K562 (cell line): ENCODE measurements at regions not wholly inside any gene's neighbourhood (a gene's known extent, or its start where the extent isn't known, plus 50 kb on each side); places are given as distances from the start of the nearest gene placed in this dataset.
A peak's percentile ranks its signal among the peaks of the same experiment; 100 is the strongest.

Source experiments
- ESRRB ChIP-seq: fragments of 250-450 bp; sonication (Bioruptor Pico); IDR thresholded peaks from 2 replicates; pipeline ENCODE4 v1.5.0; 2020; ENCODE audit warnings: mild to moderate bottlenecking, moderate library complexity, borderline replicate concordance
- KLF16 ChIP-seq: IDR thresholded peaks from 2 replicates; pipeline ENCODE4 v1.6.1; 2016; ENCODE audit warnings: antibody characterized with exemption
- MAZ ChIP-seq, 2 experiments: fragments of 450-650 bp in 1 of 2; sonication (generic) in 1 of 2; formaldehyde crosslinking; IDR thresholded peaks in 1 of 2; conservative IDR thresholded peaks in 1 of 2; 2 replicates each; pipeline versions ENCODE4 v1.4.0 to v1.5.0; 2020; ENCODE audit warnings: mild to moderate bottlenecking in 1 of 2, missing genetic modification reagents in 1 of 2
- MXI1 ChIP-seq: IDR thresholded peaks from 2 replicates; pipeline ENCODE4 v1.6.1; 2011; ENCODE audit warnings: low read depth, mild to moderate bottlenecking, improper control_type of control experiment, low read length
- NR4A1 ChIP-seq, 2 experiments: fragments of 250-450 bp in 1 of 2; fragments of 450-650 bp in 1 of 2; sonication (Bioruptor Pico) in 1 of 2; IDR thresholded peaks; 2 replicates each; pipeline versions ENCODE4 v1.4.0 to v1.6.1; 2016 to 2020; ENCODE audit warnings: mild to moderate bottlenecking in 2 of 2, missing compliant biosample characterization in 1 of 2, missing genetic modification characterization in 1 of 2, moderate library complexity in 1 of 2
- OTX1 ChIP-seq: fragments of 450-650 bp; formaldehyde crosslinking; IDR thresholded peaks from 2 replicates; pipeline ENCODE4 v1.4.0; 2022; ENCODE audit warnings: mild to moderate bottlenecking
- PURB ChIP-seq: sonication (generic); formaldehyde crosslinking; IDR thresholded peaks from 2 replicates; pipeline ENCODE4 v1.9.0; 2021; ENCODE audit warnings: low read depth, mild to moderate bottlenecking, missing genetic modification reagents
- RERE ChIP-seq: sonication (generic); formaldehyde crosslinking; IDR thresholded peaks from 2 replicates; pipeline ENCODE4 v1.8.0; 2023; ENCODE audit warnings: missing genetic modification reagents, mild to moderate bottlenecking, borderline replicate concordance
- TBL1XR1 ChIP-seq, 2 experiments: IDR thresholded peaks; 2 replicates each; pipeline ENCODE4 v1.6.1; 2012; ENCODE audit warnings: improper control_type of control experiment in 2 of 2, low read length in 2 of 2, mild to moderate bottlenecking in 1 of 2
- TCF3 ChIP-seq: sonication (generic); formaldehyde crosslinking; IDR thresholded peaks from 2 replicates; pipeline ENCODE4 v1.4.0; 2020; ENCODE audit warnings: mild to moderate bottlenecking, missing genetic modification reagents
- XRCC3 ChIP-seq: fragments of 450-650 bp; IDR thresholded peaks from 2 replicates; pipeline ENCODE4 v1.6.1; 2017; ENCODE audit warnings: mild to moderate bottlenecking, moderate library complexity
- ZBTB1 ChIP-seq: sonication (generic); formaldehyde crosslinking; IDR thresholded peaks from 2 replicates; pipeline ENCODE4 v1.8.1; 2023; ENCODE audit warnings: missing genetic modification reagents, low read depth, mild to moderate bottlenecking, borderline replicate concordance
- ZC3H4 ChIP-seq: sonication (generic); formaldehyde crosslinking; IDR thresholded peaks from 2 replicates; pipeline ENCODE4 v1.9.0; 2021; ENCODE audit warnings: missing genetic modification reagents, borderline replicate concordance
- ZFP1 ChIP-seq: fragments of 450-650 bp; formaldehyde crosslinking; IDR thresholded peaks from 2 replicates; pipeline ENCODE4 v1.4.0; 2020; ENCODE audit warnings: mild to moderate bottlenecking, mixed read lengths
- ZNF263 ChIP-seq: sonication (generic); formaldehyde crosslinking; IDR thresholded peaks from 2 replicates; pipeline ENCODE4 v1.8.0; 2022; ENCODE audit warnings: mild to moderate bottlenecking, missing genetic modification reagents, borderline replicate concordance
- ZNF696 ChIP-seq: fragments of 250-450 bp; sonication (Bioruptor Pico); conservative IDR thresholded peaks from 2 replicates; pipeline ENCODE4 v1.4.0; 2020; ENCODE audit warnings: mild to moderate bottlenecking, moderate library complexity
- ZNF785 ChIP-seq: fragments of 250-450 bp; sonication (Bioruptor Pico); IDR thresholded peaks from 2 replicates; pipeline ENCODE4 v1.4.0; 2020; ENCODE audit warnings: mild to moderate bottlenecking
- ZNF79 ChIP-seq: fragments of 250-450 bp; sonication (Bioruptor Pico); IDR thresholded peaks from 2 replicates; pipeline ENCODE4 v1.4.0; 2020; ENCODE audit warnings: low read depth, mild to moderate bottlenecking, moderate library complexity
- ZSCAN32 ChIP-seq: fragments of 450-650 bp; formaldehyde crosslinking; IDR thresholded peaks from 2 replicates; pipeline ENCODE4 v1.4.0; 2020; ENCODE audit warnings: mild to moderate bottlenecking, moderate library complexity
- TF ChIP-seq, protein P1 (sequence below): fragments of 250-450 bp; sonication (Bioruptor Pico); IDR thresholded peaks from 2 replicates; pipeline ENCODE4 v1.8.0; 2022; ENCODE audit warnings: moderate library complexity, mild to moderate bottlenecking, inconsistent platforms
- TF ChIP-seq, protein P2 (sequence below): fragments of 250-450 bp; sonication (Bioruptor Pico); IDR thresholded peaks from 2 replicates; pipeline ENCODE4 v1.5.0; 2022; ENCODE audit warnings: mild to moderate bottlenecking

- no peak for TF ChIP-seq ZNF696
- no peak for TF ChIP-seq XRCC3
- TF ChIP-seq KLF16, result no peak
- no peak for TF ChIP-seq ESRRB (CRISPR knock-in tag)
- 0 out of 2 replicates have a peak, but pooled peaks have one; percentile 17 for TF ChIP-seq MXI1
- TF ChIP-seq TBL1XR1 (IDR thresholded peaks at IDR 0.05; ENCODE audit: low read length in 2 of 2), result 0 out of 4 replicates have a peak, but pooled peaks of 1 of the 2 experiments have one; percentile 22
- TF ChIP-seq, protein P1, sequence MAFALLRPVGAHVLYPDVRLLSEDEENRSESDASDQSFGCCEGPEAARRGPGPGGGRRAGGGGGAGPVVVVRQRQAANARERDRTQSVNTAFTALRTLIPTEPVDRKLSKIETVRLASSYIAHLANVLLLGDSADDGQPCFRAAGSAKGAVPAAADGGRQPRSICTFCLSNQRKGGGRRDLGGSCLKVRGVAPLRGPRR (CRISPR knock-in tag), result peak; percentile 52; the same call in 1 of the 2 replicates
- TF ChIP-seq PURB, result peak; percentile 79; the same call in 1 of the 2 replicates
- 0 out of 2 replicates have a peak, but pooled peaks have one; percentile 37 for TF ChIP-seq ZNF79 (CRISPR knock-in tag)
- TF ChIP-seq, protein P2, sequence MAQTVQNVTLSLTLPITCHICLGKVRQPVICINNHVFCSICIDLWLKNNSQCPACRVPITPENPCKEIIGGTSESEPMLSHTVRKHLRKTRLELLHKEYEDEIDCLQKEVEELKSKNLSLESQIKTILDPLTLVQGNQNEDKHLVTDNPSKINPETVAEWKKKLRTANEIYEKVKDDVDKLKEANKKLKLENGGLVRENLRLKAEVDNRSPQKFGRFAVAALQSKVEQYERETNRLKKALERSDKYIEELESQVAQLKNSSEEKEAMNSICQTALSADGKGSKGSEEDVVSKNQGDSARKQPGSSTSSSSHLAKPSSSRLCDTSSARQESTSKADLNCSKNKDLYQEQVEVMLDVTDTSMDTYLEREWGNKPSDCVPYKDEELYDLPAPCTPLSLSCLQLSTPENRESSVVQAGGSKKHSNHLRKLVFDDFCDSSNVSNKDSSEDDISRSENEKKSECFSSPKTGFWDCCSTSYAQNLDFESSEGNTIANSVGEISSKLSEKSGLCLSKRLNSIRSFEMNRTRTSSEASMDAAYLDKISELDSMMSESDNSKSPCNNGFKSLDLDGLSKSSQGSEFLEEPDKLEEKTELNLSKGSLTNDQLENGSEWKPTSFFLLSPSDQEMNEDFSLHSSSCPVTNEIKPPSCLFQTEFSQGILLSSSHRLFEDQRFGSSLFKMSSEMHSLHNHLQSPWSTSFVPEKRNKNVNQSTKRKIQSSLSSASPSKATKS (CRISPR knock-in tag), result no peak
- no peak for TF ChIP-seq ZC3H4 (CRISPR knock-in tag)
- TF ChIP-seq NR4A1 (CRISPR knock-in tag; IDR thresholded peaks at IDR 0.05), result no peak
- no peak for TF ChIP-seq NR4A1 (tag; IDR thresholded peaks at IDR 0.05)
- no peak; a peak in 1 of 4 replicates for TF ChIP-seq MAZ (CRISPR knock-in tag; conservative IDR thresholded peaks at IDR 0.05 in 1 of 2, IDR thresholded peaks at IDR 0.05 in 1 of 2)
- 0 out of 2 replicates have a peak, but pooled peaks have one; percentile 69 for TF ChIP-seq OTX1 (CRISPR knock-in tag)
- TF ChIP-seq RERE (CRISPR knock-in tag), result no peak
- no peak for TF ChIP-seq ZNF263
- TF ChIP-seq ZSCAN32 (CRISPR knock-in tag), result no peak
- TF ChIP-seq ZNF785 (CRISPR knock-in tag), result 0 out of 2 replicates have a peak, but pooled peaks have one; percentile 69
- TF ChIP-seq TCF3 (CRISPR knock-in tag), result no peak
- TF ChIP-seq ZFP1 (CRISPR knock-in tag), result 0 out of 2 replicates have a peak, but pooled peaks have one; percentile 41
- no peak for TF ChIP-seq ZBTB1 (CRISPR knock-in tag)
Observed at GRCh38 chr22:22181341-22181850, 63.2 kb upstream of the VPREB1 start (continued).
